Liver (tissue), 7 donors: ENCODE measurements at regions not wholly inside any gene's neighbourhood (a gene's known extent, or its start where the extent isn't known, plus 50 kb on each side); places are given as distances from the start of the nearest gene placed in this dataset.
"Not testable (repeated sequence)": the region's sequence is repeated elsewhere in the genome, so short reads cannot be mapped to it uniquely, and the experiment has no call there.

Experiments used
- DNase-seq: peaks from one replicate; pipeline ENCODE4 v3.0.0-alpha.2; 2017; ENCODE audit warnings: low spot score
- H3K27ac ChIP-seq, 2 donors: one replicate each; pipeline ENCODE4 v1.7.0; 2013; ENCODE audit warnings: inconsistent platforms in 2 of 2, low read length in 2 of 2, control low read depth in 1 of 2, low read depth in 1 of 2, mild to moderate bottlenecking in 1 of 2
- H3K27me3 ChIP-seq, 4 donors: one replicate each; pipeline versions ENCODE4 v1.6.1 to v1.7.0; 2013; ENCODE audit warnings: low read length in 3 of 4, inconsistent platforms in 1 of 4, mild to moderate bottlenecking in 1 of 4, moderate library complexity in 1 of 4; ENCODE audit not compliant: control insufficient read depth in 4 of 4, insufficient read depth in 4 of 4
- H3K36me3 ChIP-seq, 4 donors: one replicate each; pipeline versions ENCODE4 v1.6.1 to v1.7.0; 2013; ENCODE audit warnings: low read length in 3 of 4, mild to moderate bottlenecking in 3 of 4, low read depth in 1 of 4, moderate library complexity in 1 of 4; ENCODE audit not compliant: control insufficient read depth in 4 of 4, insufficient read depth in 3 of 4
- H3K4me1 ChIP-seq, 4 donors: one replicate each; pipeline versions ENCODE4 v1.6.1 to v1.7.0; 2013; ENCODE audit warnings: low read length in 3 of 4, mild to moderate bottlenecking in 3 of 4, moderate library complexity in 1 of 4; ENCODE audit not compliant: control insufficient read depth in 4 of 4, insufficient read depth in 4 of 4
- H3K4me3 ChIP-seq, 3 donors: one replicate each; pipeline versions ENCODE4 v1.6.1 to v1.7.0; 2013; ENCODE audit warnings: low read length in 3 of 3, control low read depth in 1 of 3, low read depth in 1 of 3, mild to moderate bottlenecking in 1 of 3
- H3K9ac ChIP-seq, 2 donors: one replicate each; pipeline ENCODE4 v1.7.0; 2013; ENCODE audit warnings: low read length in 2 of 2, mild to moderate bottlenecking in 2 of 2, moderate library complexity in 2 of 2, control low read depth in 1 of 2, low read depth in 1 of 2
- H3K9me3 ChIP-seq, 4 donors: one replicate each; pipeline versions ENCODE4 v1.6.1 to v1.7.0; 2013; ENCODE audit warnings: low read length in 3 of 4; ENCODE audit not compliant: control insufficient read depth in 4 of 4
- EGR1 ChIP-seq, 2 donors: IDR thresholded peaks; 2 replicates each; pipeline ENCODE4 v1.6.1; 2016 to 2018; ENCODE audit warnings: antibody characterized with exemption in 2 of 2, low read depth in 2 of 2
- FOXA1 ChIP-seq: IDR thresholded peaks from 2 replicates; pipeline ENCODE4 v1.6.1; 2016; ENCODE audit warnings: antibody characterized with exemption
- FOXA2 ChIP-seq: IDR thresholded peaks from 2 replicates; pipeline ENCODE4 v1.6.1; 2016; ENCODE audit warnings: antibody characterized with exemption
- GABPA ChIP-seq, 2 donors: IDR thresholded peaks in 1 of 2; conservative IDR thresholded peaks in 1 of 2; 2 replicates each; pipeline ENCODE4 v1.6.1; 2016; ENCODE audit warnings: antibody characterized with exemption in 2 of 2, mild to moderate bottlenecking in 1 of 2, moderate library complexity in 1 of 2
- HNF4A ChIP-seq, 2 donors: conservative IDR thresholded peaks; 2 replicates each; pipeline ENCODE4 v1.6.1; 2016; ENCODE audit warnings: antibody characterized with exemption in 2 of 2, mild to moderate bottlenecking in 2 of 2
- HNF4G ChIP-seq: IDR thresholded peaks from 2 replicates; pipeline ENCODE4 v1.6.1; 2016; ENCODE audit warnings: antibody characterized with exemption
- JUND ChIP-seq, 2 donors: IDR thresholded peaks; 2 replicates each; pipeline ENCODE4 v1.6.1; 2016; ENCODE audit warnings: antibody characterized with exemption in 2 of 2
- RAD21 ChIP-seq, 2 donors: IDR thresholded peaks; 2 replicates each; pipeline ENCODE4 v1.6.1; 2016; ENCODE audit warnings: antibody characterized with exemption in 2 of 2, mild to moderate bottlenecking in 2 of 2
- REST ChIP-seq: IDR thresholded peaks from 2 replicates; pipeline ENCODE4 v1.6.1; 2016; ENCODE audit warnings: antibody characterized with exemption, mild to moderate bottlenecking
- SP1 ChIP-seq: IDR thresholded peaks from 2 replicates; pipeline ENCODE4 v1.6.1; 2018; ENCODE audit warnings: antibody characterized with exemption, mild to moderate bottlenecking
- TAF1 ChIP-seq: conservative IDR thresholded peaks from 2 replicates; pipeline ENCODE4 v1.6.1; 2016; ENCODE audit warnings: antibody characterized with exemption, mild to moderate bottlenecking
- YY1 ChIP-seq: IDR thresholded peaks from 2 replicates; pipeline ENCODE4 v1.6.1; 2016; ENCODE audit warnings: antibody characterized with exemption, mild to moderate bottlenecking
- ZBTB33 ChIP-seq: IDR thresholded peaks from 2 replicates; pipeline ENCODE4 v1.6.1; 2016; ENCODE audit warnings: antibody characterized with exemption
- WGBS: extraction: QIAGEN DNeasy Blood & Tissue Kit; methylation state at CpG from one replicate; pipeline ENCODE4 v1.1.7; 2013; 5-methylcytosine and 5-hydroxymethylcytosine counted together
- donor health status: healthy.
- donor health status: healthy.
- donor health status: healthy.
- donor health status: healthy.

- Histone ChIP-seq H3K27ac (no peak overlapping the region), H3K9me3 (no peaks in the 10 kb centered on the region), H3K36me3 (no peaks in the 10 kb centered on the region), H3K4me3 (no peak overlapping the region), H3K27me3 (no peaks in the 10 kb centered on the region), H3K4me1 (peaks cover 0 to 6% (median 5%) of the 10 kb centered on the region in 4 donors), H3K9ac (no peak overlapping the region)
- TF ChIP-seq REST = no peak
- no peak for TF ChIP-seq TAF1
- no peak for TF ChIP-seq GABPA (IDR thresholded peaks at IDR 0.05 in 1 of 2, conservative IDR thresholded peaks at IDR 0.05 in 1 of 2)
- no peak for TF ChIP-seq FOXA1
- TF ChIP-seq FOXA2 = no peak
- DNase-seq = no peak
- 95% methylated on average over 3 of the region's 3 CpGs for WGBS
Observed at GRCh38 chr7:152501506-152501905, 65.7 kb upstream of the KMT2C start.

DNA sequence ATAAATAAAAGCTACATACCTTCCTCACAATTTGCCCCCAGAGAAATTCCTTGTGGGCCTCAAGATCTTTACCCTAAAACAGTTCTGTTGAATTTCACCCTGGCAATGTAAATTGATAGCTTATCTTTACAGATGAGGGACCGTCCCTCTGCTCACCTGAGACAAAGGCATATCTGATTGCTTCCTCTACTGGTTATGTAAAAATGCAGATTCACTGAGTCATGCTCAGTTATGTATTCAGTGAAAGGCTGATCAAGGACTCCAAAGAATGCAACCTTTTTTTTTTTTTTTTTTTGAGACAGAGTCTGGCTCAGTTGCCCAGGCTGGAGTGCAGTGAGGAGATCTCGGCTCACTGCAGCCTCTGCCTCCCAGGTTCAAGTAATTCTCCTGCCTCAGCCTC, 64.2 kb upstream of the KMT2C start:
- H3K9ac ChIP-seq, H3K36me3 ChIP-seq, H3K9me3 ChIP-seq, H3K27ac ChIP-seq, DNase-seq, H3K4me1 ChIP-seq, H3K4me3 ChIP-seq, H3K27me3 ChIP-seq: not testable (repeated sequence)
- WGBS = 96% methylated on average over 2 of the region's 2 CpGs

DNA sequence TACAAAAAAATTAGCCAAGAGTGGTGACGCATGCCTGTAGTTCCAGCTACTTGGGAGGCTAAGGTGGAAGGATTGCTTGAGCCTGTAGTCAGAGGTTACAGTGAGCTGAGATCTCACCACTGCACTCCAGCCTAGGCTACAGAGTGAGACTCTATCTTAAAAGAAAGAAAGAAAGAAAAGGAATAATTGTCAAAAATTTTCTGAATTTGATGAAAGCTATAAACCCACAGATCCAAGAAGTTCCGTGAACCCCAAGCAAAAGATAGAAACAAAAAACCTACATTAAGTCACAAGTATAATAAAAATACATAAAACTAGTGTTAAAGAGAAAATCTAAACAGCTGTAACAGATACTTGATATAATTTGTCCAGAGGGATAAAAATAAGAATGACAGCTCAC, 60.1 kb upstream of the KMT2C start:
- H3K36me3 ChIP-seq = no peaks in the 10 kb centered on the region
- 76% methylated on average over 2 of the region's 2 CpGs for WGBS
- DNase-seq = no peak
- H3K9ac ChIP-seq = no peak overlapping the region
- peaks cover 0 to 2% (median 0%) of the 10 kb centered on the region in 4 donors for H3K4me1 ChIP-seq
- H3K27ac ChIP-seq = no peak overlapping the region
- TF ChIP-seq TAF1 (no peak), YY1 (no peak), HNF4G (no peak), JUND (IDR thresholded peaks at IDR 0.05) (no peak), FOXA2 (no peak), SP1 (no peak), EGR1 (IDR thresholded peaks at IDR 0.05; ENCODE audit: low read depth in 2 of 2) (no peak), RAD21 (IDR thresholded peaks at IDR 0.05) (no peak), ZBTB33 (no peak), HNF4A (conservative IDR thresholded peaks at IDR 0.05) (no peak), FOXA1 (no peak)
- H3K27me3 ChIP-seq = no peaks in the 10 kb centered on the region
- H3K9me3 ChIP-seq = no peaks in the 10 kb centered on the region
- no peak overlapping the region for H3K4me3 ChIP-seq
